Body of pancreas (tissue), 4 donors: ENCODE measurements at regions not wholly inside any gene's neighbourhood (a gene's known extent, or its start where the extent isn't known, plus 50 kb on each side); places are given as distances from the start of the nearest gene placed in this dataset.

Source experiments
- ATAC-seq: fragments of 150-250 bp; one replicate; pipeline ENCODE4 v1.9.1; 2016
- DNase-seq, 4 donors: peaks; one replicate each; pipeline ENCODE4 v3.0.0-alpha.2; 2019
- H3K27ac ChIP-seq, 4 donors: fragments of 200-600 bp; sonication (generic); 1 replicate in 3 of 4; 2 replicates in 1 of 4; pipeline versions ENCODE4 v1.5.1 to v1.6.1; 2016 to 2019; ENCODE audit warnings: mild to moderate bottlenecking in 1 of 4, mixed read lengths in 1 of 4, moderate library complexity in 1 of 4
- H3K27me3 ChIP-seq, 2 donors: fragments of 200-600 bp; sonication (generic); one replicate each; pipeline ENCODE4 v1.6.0; 2016; ENCODE audit warnings: mild to moderate bottlenecking in 1 of 2
- H3K36me3 ChIP-seq, 2 donors: fragments of 200-600 bp; sonication (generic); replicated peaks in 1 of 2; 2 replicates each; pipeline ENCODE4 v1.5.1; 2016; ENCODE audit warnings: low read depth in 2 of 2; ENCODE audit not compliant: insufficient read depth in 1 of 2
- H3K4me1 ChIP-seq: fragments of 200-600 bp; sonication (generic); one replicate; pipeline ENCODE4 v1.6.0; 2016
- H3K4me3 ChIP-seq, 2 donors: fragments of 200-600 bp; sonication (generic); 1 replicate in 1 of 2; 2 replicates in 1 of 2; pipeline ENCODE4 v1.5.1; 2016 to 2019
- H3K9me3 ChIP-seq, 3 donors: fragments of 200-600 bp; sonication (generic); 1 replicate in 2 of 3; 2 replicates in 1 of 3; pipeline ENCODE4 v1.5.1; 2016
- POLR2A ChIP-seq, 3 donors: fragments of 450-650 bp; IDR thresholded peaks; one replicate each; pipeline ENCODE4 v1.6.1; 2016; ENCODE audit warnings: antibody characterized with exemption in 3 of 3, mild to moderate bottlenecking in 2 of 3
- WGBS, 2 donors: methylation state at CpG; one replicate each; pipeline ENCODE4 v1.1.5; 2017; 5-methylcytosine and 5-hydroxymethylcytosine counted together
- intact Hi-C: fragments of 100-400 bp; cut with DNase I; formaldehyde crosslinking; loops from one replicate; pipeline ENCODE4 v1.15.1; 2023
- TF ChIP-seq, protein P1 (sequence below), 7 experiments: fragments of 450-650 bp in 4 of 7; fragments of 200-600 bp in 3 of 7; sonication (generic) in 3 of 7; IDR thresholded peaks; one replicate each; pipeline ENCODE4 v1.5.1; 2016 to 2019; ENCODE audit warnings: antibody characterized with exemption in 7 of 7

DNA sequence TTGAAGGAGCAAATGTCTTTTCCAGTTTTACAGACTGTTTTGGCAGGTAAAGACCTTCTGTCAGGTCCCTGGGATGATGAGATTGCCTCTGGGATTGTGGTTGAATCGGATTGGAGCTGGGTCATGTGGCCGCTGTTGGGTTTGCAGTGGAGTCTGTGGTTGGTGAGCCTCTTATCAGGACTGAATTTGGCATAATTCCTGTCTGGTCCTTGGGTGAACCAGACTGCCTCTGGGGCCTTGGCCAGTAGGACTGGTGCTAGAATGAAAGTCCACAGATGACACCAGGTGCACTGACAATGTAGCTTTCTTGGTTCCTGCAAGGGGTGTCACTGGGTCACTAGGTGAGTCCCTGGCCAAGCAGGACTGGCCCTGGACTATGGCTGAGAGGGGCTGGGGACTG, 155.3 kb downstream of the TPH2 start:
- Histone ChIP-seq H3K9me3 (no peaks in the 10 kb centered on the region), H3K27ac (peak overlapping the region in 3 of 4 donors; percentile 53 to 80 (median 61)), H3K27me3 (no peaks in the 10 kb centered on the region), H3K4me3 (no peak overlapping the region), H3K36me3 (no peaks in the 10 kb centered on the region), H3K4me1 (peaks cover 33% of the 10 kb centered on the region)
- intact Hi-C loops = no loop called here
- DNase-seq (peak; percentile 13 to 38 (median 22)), ATAC-seq (peak; percentile 73)
- TF ChIP-seq POLR2A (IDR thresholded peaks at IDR 0.05) = no peak
- TF ChIP-seq, protein P1, sequence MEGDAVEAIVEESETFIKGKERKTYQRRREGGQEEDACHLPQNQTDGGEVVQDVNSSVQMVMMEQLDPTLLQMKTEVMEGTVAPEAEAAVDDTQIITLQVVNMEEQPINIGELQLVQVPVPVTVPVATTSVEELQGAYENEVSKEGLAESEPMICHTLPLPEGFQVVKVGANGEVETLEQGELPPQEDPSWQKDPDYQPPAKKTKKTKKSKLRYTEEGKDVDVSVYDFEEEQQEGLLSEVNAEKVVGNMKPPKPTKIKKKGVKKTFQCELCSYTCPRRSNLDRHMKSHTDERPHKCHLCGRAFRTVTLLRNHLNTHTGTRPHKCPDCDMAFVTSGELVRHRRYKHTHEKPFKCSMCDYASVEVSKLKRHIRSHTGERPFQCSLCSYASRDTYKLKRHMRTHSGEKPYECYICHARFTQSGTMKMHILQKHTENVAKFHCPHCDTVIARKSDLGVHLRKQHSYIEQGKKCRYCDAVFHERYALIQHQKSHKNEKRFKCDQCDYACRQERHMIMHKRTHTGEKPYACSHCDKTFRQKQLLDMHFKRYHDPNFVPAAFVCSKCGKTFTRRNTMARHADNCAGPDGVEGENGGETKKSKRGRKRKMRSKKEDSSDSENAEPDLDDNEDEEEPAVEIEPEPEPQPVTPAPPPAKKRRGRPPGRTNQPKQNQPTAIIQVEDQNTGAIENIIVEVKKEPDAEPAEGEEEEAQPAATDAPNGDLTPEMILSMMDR (IDR thresholded peaks at IDR 0.05) = no peak
- 44 to 50% methylated on average over 2 of the region's 2 CpGs for WGBS, 2 donors

DNA sequence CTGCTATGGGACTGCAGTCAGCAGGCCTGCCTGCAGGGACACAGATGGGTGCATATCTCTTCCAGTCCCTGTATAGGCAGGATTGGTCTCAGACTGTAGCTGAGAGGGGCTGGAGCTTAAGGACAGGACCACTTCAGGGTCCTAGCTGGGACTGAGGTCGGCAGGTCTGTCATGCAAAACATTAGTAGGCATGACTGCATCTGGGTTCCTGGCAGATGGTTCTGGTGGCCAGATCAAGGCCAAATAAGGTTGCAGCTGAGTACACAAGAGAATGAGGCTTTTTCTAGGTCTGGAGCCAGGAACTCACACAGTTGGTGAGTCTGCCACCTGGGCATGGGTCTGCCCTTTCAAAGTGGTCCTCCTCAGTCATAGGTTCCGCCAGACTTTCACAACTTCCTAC, 155.8 kb downstream of the TPH2 start:
- WGBS, 2 donors = 32 to 36% methylated on average over 2 of the region's 2 CpGs
- H3K27me3 ChIP-seq = no peaks in the 10 kb centered on the region
- intact Hi-C loops = no loop called here
- peak; percentile 95 for ATAC-seq
- no peaks in the 10 kb centered on the region for H3K36me3 ChIP-seq
- H3K9me3 ChIP-seq = no peaks in the 10 kb centered on the region
- DNase-seq = peak; percentile 62 to 83 (median 74)
- no peak overlapping the region for H3K4me3 ChIP-seq
- H3K27ac ChIP-seq = peak overlapping the region in 3 of 4 donors; percentile 53 to 80 (median 61)
- peaks cover 30% of the 10 kb centered on the region for H3K4me1 ChIP-seq
- TF ChIP-seq, protein P1 (IDR thresholded peaks at IDR 0.05) = peak in 1 of 7 experiments; percentile 2
- TF ChIP-seq POLR2A (IDR thresholded peaks at IDR 0.05) = no peak

DNA sequence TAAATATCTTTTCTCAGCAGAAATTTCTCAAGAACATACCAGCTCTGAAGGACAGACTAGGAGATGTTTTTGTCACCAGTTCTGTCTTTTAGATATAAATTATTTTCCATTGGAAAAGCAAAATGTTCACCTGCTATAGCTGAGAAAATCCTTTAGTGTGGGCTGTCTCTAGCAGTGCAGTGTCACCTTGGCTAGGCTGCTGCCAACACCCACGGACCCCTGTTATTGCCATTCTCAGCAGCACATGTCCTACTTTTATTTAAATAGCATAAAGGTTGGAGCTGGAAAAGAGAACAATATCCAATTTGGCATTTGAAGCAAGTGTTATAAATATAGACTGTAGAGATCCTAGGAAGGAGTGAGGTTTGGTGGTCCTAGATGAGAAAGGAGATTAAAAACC, 156.4 kb downstream of the TPH2 start:
- intact Hi-C loops = no loop called here

DNA sequence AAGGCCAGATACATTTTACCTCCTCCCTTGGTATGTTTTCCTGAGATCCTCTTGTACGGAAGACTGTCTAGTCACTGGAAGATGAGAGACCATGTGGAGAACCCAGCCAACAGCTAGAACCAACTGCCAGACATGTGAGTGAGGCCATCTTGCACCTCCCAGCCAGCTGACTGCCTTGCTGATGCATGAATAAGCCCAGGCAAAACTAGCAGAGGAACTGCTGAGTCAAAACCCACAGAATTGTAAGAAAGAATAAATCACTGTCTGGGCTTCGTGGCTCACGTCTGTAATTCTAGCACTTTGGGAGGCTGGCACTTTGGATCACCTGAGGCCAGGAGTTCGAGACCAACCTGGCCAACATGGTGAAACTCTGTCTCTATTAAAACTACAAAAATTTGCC, 160.0 kb downstream of the TPH2 start:
- no peak for TF ChIP-seq POLR2A (IDR thresholded peaks at IDR 0.05)
- TF ChIP-seq, protein P1 (IDR thresholded peaks at IDR 0.05) = no peak
- no peak overlapping the region for H3K4me3 ChIP-seq
- peaks cover 20% of the 10 kb centered on the region for H3K4me1 ChIP-seq
- no peaks in the 10 kb centered on the region for H3K27me3 ChIP-seq
- DNase-seq (no peak), ATAC-seq (no peak)
- no peaks in the 10 kb centered on the region for H3K36me3 ChIP-seq
- no peak overlapping the region for H3K27ac ChIP-seq
- intact Hi-C loops = no loop called here
- 88 to 97% methylated on average over 4 of the region's 4 CpGs for WGBS, 2 donors
- no peaks in the 10 kb centered on the region for H3K9me3 ChIP-seq

More for the DNA sequence above, 156.4 kb downstream of the TPH2 start:
- Histone ChIP-seq H3K36me3 (no peaks in the 10 kb centered on the region), H3K4me3 (no peak overlapping the region), H3K9me3 (no peaks in the 10 kb centered on the region), H3K4me1 (peaks cover 24% of the 10 kb centered on the region), H3K27me3 (no peaks in the 10 kb centered on the region), H3K27ac (peak overlapping the region in 3 of 4 donors; percentile 53 to 80 (median 61))
- no peak for ATAC-seq
- no peak for DNase-seq
- TF ChIP-seq, protein P1 (IDR thresholded peaks at IDR 0.05) = no peak
- TF ChIP-seq POLR2A (IDR thresholded peaks at IDR 0.05) = no peak
- WGBS, 2 donors = 46 to 57% methylated on average over 1 of the region's 1 CpG

DNA sequence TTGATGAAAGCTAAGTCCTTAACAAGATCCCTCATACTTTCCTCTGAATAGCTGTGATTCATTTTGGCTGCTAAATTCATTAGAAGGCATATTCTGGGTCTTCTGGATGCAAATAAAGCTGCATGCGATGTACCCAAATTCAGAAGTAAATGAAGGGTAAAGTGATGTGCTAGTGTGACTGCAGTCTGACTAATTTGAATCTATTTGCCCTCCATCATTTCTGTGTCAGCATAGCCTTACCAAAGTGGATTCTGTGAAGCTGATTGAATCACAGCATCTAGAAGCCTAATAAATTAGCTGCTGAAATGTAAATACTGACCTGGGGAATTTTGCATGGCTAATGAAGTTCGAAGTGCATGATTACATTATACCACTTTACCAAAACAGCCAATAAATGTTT, 162.2 kb downstream of the TPH2 start:
- no peak for ATAC-seq
- H3K36me3 ChIP-seq = no peaks in the 10 kb centered on the region
- TF ChIP-seq, protein P1 (IDR thresholded peaks at IDR 0.05) = no peak
- intact Hi-C loops = no loop called here
- H3K9me3 ChIP-seq = no peaks in the 10 kb centered on the region
- no peak for DNase-seq
- WGBS, 2 donors = 76 to 84% methylated on average over 2 of the region's 2 CpGs
- no peak overlapping the region for H3K27ac ChIP-seq
- no peak overlapping the region for H3K4me3 ChIP-seq
- H3K4me1 ChIP-seq = no peaks in the 10 kb centered on the region
- H3K27me3 ChIP-seq = no peaks in the 10 kb centered on the region
